ENCODE measurements at regions not wholly inside any gene's neighbourhood (a gene's known extent, or its start where the extent isn't known, plus 50 kb on each side); places are given as distances from the start of the nearest gene placed in this dataset.
"Not testable (repeated sequence)": the region's sequence is repeated elsewhere in the genome, so short reads cannot be mapped to it uniquely, and the experiment has no call there.

DNA sequence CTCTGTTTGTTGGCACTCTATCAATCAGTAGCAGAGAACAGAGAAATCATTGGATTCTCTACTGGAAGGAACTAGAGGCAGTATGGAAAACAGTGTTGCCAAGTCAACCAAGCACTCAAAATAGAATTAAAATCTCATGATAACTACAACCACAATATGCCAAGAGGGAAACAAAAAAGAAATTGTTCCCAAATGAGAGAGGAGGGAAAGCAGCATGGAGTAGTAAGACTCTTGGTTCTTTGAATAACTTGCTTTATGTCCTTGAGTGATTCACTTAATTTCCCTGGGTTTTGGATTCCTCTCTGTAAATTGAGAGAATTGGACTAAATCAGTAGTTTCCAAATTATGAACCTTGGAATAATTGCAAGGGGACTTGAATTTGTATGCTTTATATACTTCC lies 285.5 kb upstream of the ANKRD50 start:
- no peaks in the 10 kb centered on the region for H3K27me3 ChIP-seq (ENCODE audit: low read depth)
- intact Hi-C loops (cut with micrococcal nuclease), result no loop called here
- TF ChIP-seq, protein P1, sequence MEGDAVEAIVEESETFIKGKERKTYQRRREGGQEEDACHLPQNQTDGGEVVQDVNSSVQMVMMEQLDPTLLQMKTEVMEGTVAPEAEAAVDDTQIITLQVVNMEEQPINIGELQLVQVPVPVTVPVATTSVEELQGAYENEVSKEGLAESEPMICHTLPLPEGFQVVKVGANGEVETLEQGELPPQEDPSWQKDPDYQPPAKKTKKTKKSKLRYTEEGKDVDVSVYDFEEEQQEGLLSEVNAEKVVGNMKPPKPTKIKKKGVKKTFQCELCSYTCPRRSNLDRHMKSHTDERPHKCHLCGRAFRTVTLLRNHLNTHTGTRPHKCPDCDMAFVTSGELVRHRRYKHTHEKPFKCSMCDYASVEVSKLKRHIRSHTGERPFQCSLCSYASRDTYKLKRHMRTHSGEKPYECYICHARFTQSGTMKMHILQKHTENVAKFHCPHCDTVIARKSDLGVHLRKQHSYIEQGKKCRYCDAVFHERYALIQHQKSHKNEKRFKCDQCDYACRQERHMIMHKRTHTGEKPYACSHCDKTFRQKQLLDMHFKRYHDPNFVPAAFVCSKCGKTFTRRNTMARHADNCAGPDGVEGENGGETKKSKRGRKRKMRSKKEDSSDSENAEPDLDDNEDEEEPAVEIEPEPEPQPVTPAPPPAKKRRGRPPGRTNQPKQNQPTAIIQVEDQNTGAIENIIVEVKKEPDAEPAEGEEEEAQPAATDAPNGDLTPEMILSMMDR (IDR thresholded peaks at IDR 0.05; ENCODE audit: borderline replicate concordance), result no peak

GRCh38 chr4:124997124-124997523 lies 284.6 kb upstream of the ANKRD50 start:
- TF ChIP-seq, protein P1 (IDR thresholded peaks at IDR 0.05; ENCODE audit: borderline replicate concordance), result no peak
- H3K9me3 ChIP-seq (replicated peaks), result no peaks in the 10 kb centered on the region
- H3K27ac ChIP-seq (replicated peaks), result no peak overlapping the region
- H3K27me3 ChIP-seq (ENCODE audit: low read depth), result no peaks in the 10 kb centered on the region
- no peak for DNase-seq
- H3K36me3 ChIP-seq, result no peaks in the 10 kb centered on the region
- H3K4me3 ChIP-seq, result no peak overlapping the region
- no peaks in the 10 kb centered on the region for H3K4me1 ChIP-seq
- intact Hi-C loops (cut with micrococcal nuclease), result no loop called here

More for the DNA sequence above, 285.5 kb upstream of the ANKRD50 start:
- no peaks in the 10 kb centered on the region for H3K9me3 ChIP-seq (replicated peaks)
- no peaks in the 10 kb centered on the region for H3K36me3 ChIP-seq
- no peaks in the 10 kb centered on the region for H3K4me1 ChIP-seq
- H3K4me3 ChIP-seq, result no peak overlapping the region
- H3K27ac ChIP-seq (replicated peaks), result no peak overlapping the region
- no peak for DNase-seq

GRCh38 chr4:124993838-124994237 lies 281.3 kb upstream of the ANKRD50 start:
- H3K4me1 ChIP-seq, result no peaks in the 10 kb centered on the region
- DNase-seq, result no peak
- no peak overlapping the region for H3K27ac ChIP-seq (replicated peaks)
- intact Hi-C loops (cut with micrococcal nuclease), result no loop called here
- no peaks in the 10 kb centered on the region for H3K9me3 ChIP-seq (replicated peaks)
- no peaks in the 10 kb centered on the region for H3K36me3 ChIP-seq
- TF ChIP-seq, protein P1 (IDR thresholded peaks at IDR 0.05; ENCODE audit: borderline replicate concordance), result no peak
- no peak overlapping the region for H3K4me3 ChIP-seq
- no peaks in the 10 kb centered on the region for H3K27me3 ChIP-seq (ENCODE audit: low read depth)

- intact Hi-C loops (cut with micrococcal nuclease), result no loop called here
Measured at GRCh38 chr4:124990398-124990797, 277.9 kb upstream of the ANKRD50 start.

DNA sequence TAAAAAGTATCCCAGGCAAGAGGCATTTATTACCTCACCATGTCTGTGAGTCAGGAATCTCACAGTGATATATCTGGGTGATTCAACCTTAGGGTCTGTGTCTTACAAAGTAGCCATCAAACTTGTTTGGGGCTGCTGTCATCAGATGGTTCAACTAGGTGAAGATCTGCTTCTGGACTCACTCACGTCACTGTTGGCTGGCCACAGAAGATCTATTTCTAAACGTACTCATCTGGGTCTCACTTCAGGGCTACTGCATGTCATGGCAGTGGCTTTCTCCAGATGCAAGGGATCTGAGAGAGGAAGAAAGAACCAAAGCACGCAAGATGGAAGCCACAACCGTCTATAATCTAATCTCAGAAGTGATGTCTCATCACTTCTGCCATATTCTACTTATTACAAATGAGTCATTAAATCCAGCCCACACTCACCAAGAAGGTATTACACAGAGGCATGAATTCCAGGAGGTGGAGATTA lies 267.8 kb upstream of the ANKRD50 start:
- no peaks in the 10 kb centered on the region for H3K36me3 ChIP-seq
- no peaks in the 10 kb centered on the region for H3K27me3 ChIP-seq (ENCODE audit: low read depth)
- no peaks in the 10 kb centered on the region for H3K4me1 ChIP-seq
- DNase-seq, result no peak
- no peak overlapping the region for H3K27ac ChIP-seq (replicated peaks)
- TF ChIP-seq, protein P1 (IDR thresholded peaks at IDR 0.05; ENCODE audit: borderline replicate concordance), result no peak
- intact Hi-C loops (cut with micrococcal nuclease), result no loop called here
- no peaks in the 10 kb centered on the region for H3K9me3 ChIP-seq (replicated peaks)
- H3K4me3 ChIP-seq, result no peak overlapping the region

More at GRCh38 chr4:124990398-124990797, 277.9 kb upstream of the ANKRD50 start:
- no peaks in the 10 kb centered on the region for H3K9me3 ChIP-seq (replicated peaks)
- DNase-seq, result no peak
- no peak overlapping the region for H3K27ac ChIP-seq (replicated peaks)
- TF ChIP-seq, protein P1 (IDR thresholded peaks at IDR 0.05; ENCODE audit: borderline replicate concordance), result no peak
- no peaks in the 10 kb centered on the region for H3K27me3 ChIP-seq (ENCODE audit: low read depth)
- H3K36me3 ChIP-seq, result no peaks in the 10 kb centered on the region
- no peak overlapping the region for H3K4me3 ChIP-seq
- H3K4me1 ChIP-seq, result no peaks in the 10 kb centered on the region

- H3K9me3 ChIP-seq (replicated peaks); DNase-seq; H3K27ac ChIP-seq (replicated peaks); H3K27me3 ChIP-seq (ENCODE audit: low read depth); H3K36me3 ChIP-seq; intact Hi-C loops (cut with micrococcal nuclease); H3K4me3 ChIP-seq; H3K4me1 ChIP-seq: not testable (repeated sequence)
Measured at GRCh38 chr4:124978536-124978935, 266.0 kb upstream of the ANKRD50 start.
